Right lobe of liver (tissue), 4 donors: ENCODE measurements at regions not wholly inside any gene's neighbourhood (a gene's known extent, or its start where the extent isn't known, plus 50 kb on each side); places are given as distances from the start of the nearest gene placed in this dataset.

Experiments
- CTCF ChIP-seq, 4 donors: fragments of 200-600 bp in 3 of 4; fragments of 450-650 bp in 1 of 4; IDR thresholded peaks; one replicate each; pipeline versions ENCODE4 v1.5.1 to v1.8.0; 2016 to 2022; ENCODE audit warnings: antibody characterized with exemption in 4 of 4, mild to moderate bottlenecking in 2 of 4
- POLR2A ChIP-seq: fragments of 450-650 bp; IDR thresholded peaks from one replicate; pipeline ENCODE4 v1.6.1; 2017; ENCODE audit warnings: antibody characterized with exemption, mild to moderate bottlenecking
- donor health status: DM: no; HTN: no; CAD: no.
- donor health status: DM: no; HTN: no; CAD: no.
- donor health status: DM: no; HTN: yes; CAD: no.

- no peak for TF ChIP-seq CTCF (IDR thresholded peaks at IDR 0.05)
- TF ChIP-seq POLR2A = no peak
These were observed 104.3 kb upstream of the ID2 start for GRCh38 chr2:8577573-8577972.
